ENCODE measurements at regions not wholly inside any gene's neighbourhood (a gene's known extent, or its start where the extent isn't known, plus 50 kb on each side); places are given as distances from the start of the nearest gene placed in this dataset.

GRCh38 chr5:68529581-68529980 is 314.0 kb downstream of the PIK3R1 start (continued):
- no peak for TF ChIP-seq ZNF462 (CRISPR knock-in tag; IDR thresholded peaks at IDR 0.05)
- TF ChIP-seq EZH2phosphoT487 (IDR thresholded peaks at IDR 0.05; ENCODE audit: unreplicated experiment), result no peak
- no peak for TF ChIP-seq CREB1 (CRISPR knock-in tag; IDR thresholded peaks at IDR 0.05; ENCODE audit: low read depth)
- TF ChIP-seq ETS1 (IDR thresholded peaks at IDR 0.05), result no peak
- TF ChIP-seq ZNF331 (CRISPR knock-in tag; IDR thresholded peaks at IDR 0.05; ENCODE audit: low read depth), result no peak
- TF ChIP-seq ZNF114 (CRISPR knock-in tag; IDR thresholded peaks at IDR 0.05), result no peak
- no peak for TF ChIP-seq NANOG (IDR thresholded peaks at IDR 0.05; ENCODE audit: borderline replicate concordance)
- TF ChIP-seq POLR2AphosphoS5 (IDR thresholded peaks at IDR 0.05; ENCODE audit: low read depth), result no peak
- no peak for TF ChIP-seq EZH2 (IDR thresholded peaks at IDR 0.05; ENCODE audit: low read depth, unreplicated experiment)
- TF ChIP-seq STAT1 (IDR thresholded peaks at IDR 0.05; ENCODE audit: unreplicated experiment), result no peak
- no peak for TF ChIP-seq JUNB (IDR thresholded peaks at IDR 0.05; ENCODE audit: unreplicated experiment)

Measured in GM23338 (cell line).